K562 (cell line): ENCODE measurements at regions not wholly inside any gene's neighbourhood (a gene's known extent, or its start where the extent isn't known, plus 50 kb on each side); places are given as distances from the start of the nearest gene placed in this dataset.
A peak's percentile ranks its signal among the peaks of the same experiment; 100 is the strongest.

ENCODE experiments used
- FOXA3 ChIP-seq, 2 experiments: fragments of 450-650 bp in 1 of 2; sonication (generic) in 1 of 2; formaldehyde crosslinking; IDR thresholded peaks in 1 of 2; conservative IDR thresholded peaks in 1 of 2; 2 replicates each; pipeline versions ENCODE4 v1.4.0 to v1.8.0; 2020 to 2022; ENCODE audit warnings: mild to moderate bottlenecking in 2 of 2, missing genetic modification reagents in 1 of 2
- FOXM1 ChIP-seq, 2 experiments: fragments of 450-650 bp in 1 of 2; sonication (generic) in 1 of 2; formaldehyde crosslinking in 1 of 2; IDR thresholded peaks; 2 replicates each; pipeline versions ENCODE4 v1.6.1 to v1.9.0; 2017 to 2022; ENCODE audit warnings: low read depth in 2 of 2, mild to moderate bottlenecking in 2 of 2, missing genetic modification reagents in 1 of 2, moderate library complexity in 1 of 2
- HDAC1 ChIP-seq, 2 experiments: fragments of 450-650 bp; IDR thresholded peaks; 2 replicates each; pipeline ENCODE4 v1.6.1; 2016 to 2017; ENCODE audit warnings: inconsistent platforms in 1 of 2, mild to moderate bottlenecking in 1 of 2, moderate library complexity in 1 of 2
- HNRNPUL1 ChIP-seq: fragments of 200-400 bp; formaldehyde crosslinking; IDR thresholded peaks from 2 replicates; pipeline ENCODE4 v1.6.1; 2017; ENCODE audit warnings: low read length
- KLF6 ChIP-seq: fragments of 250-450 bp; sonication (Bioruptor Pico); IDR thresholded peaks from 2 replicates; pipeline ENCODE4 v1.4.0; 2020; ENCODE audit warnings: mild to moderate bottlenecking, moderate library complexity, borderline replicate concordance
- MBD1 ChIP-seq: fragments of 250-450 bp; sonication (Bioruptor Pico); IDR thresholded peaks from 2 replicates; pipeline ENCODE4 v1.8.0; 2022; ENCODE audit warnings: inconsistent platforms
- PHB2 ChIP-seq: fragments of 450-650 bp; IDR thresholded peaks from 2 replicates; pipeline ENCODE4 v1.6.1; 2017; ENCODE audit warnings: low read depth
- RBM39 ChIP-seq: fragments of 200-400 bp; formaldehyde crosslinking; optimal IDR thresholded peaks from 2 replicates; pipeline ENCODE3; 2018; ENCODE audit warnings: low read depth, low read length
- RCOR1 ChIP-seq, 2 experiments: IDR thresholded peaks; 2 replicates each; pipeline ENCODE4 v1.6.1; 2012; ENCODE audit warnings: low read depth in 2 of 2, low read length in 2 of 2, borderline replicate concordance in 1 of 2, improper control_type of control experiment in 1 of 2
- SIN3B ChIP-seq: fragments of 450-650 bp; IDR thresholded peaks from 2 replicates; pipeline ENCODE4 v1.6.1; 2017; ENCODE audit warnings: low read depth, mild to moderate bottlenecking, moderate library complexity
- SMARCE1 ChIP-seq: fragments of 450-650 bp; IDR thresholded peaks from 2 replicates; pipeline ENCODE4 v1.7.1; 2016; ENCODE audit warnings: mild to moderate bottlenecking
- SRSF9 ChIP-seq: fragments of 200-400 bp; formaldehyde crosslinking; IDR thresholded peaks from 2 replicates; pipeline ENCODE4 v1.6.1; 2017; ENCODE audit warnings: low read depth, low read length, borderline replicate concordance
- STAT6 ChIP-seq: sonication (generic); formaldehyde crosslinking; IDR thresholded peaks from 2 replicates; pipeline ENCODE4 v1.8.1; 2023; ENCODE audit warnings: mild to moderate bottlenecking, missing genetic modification reagents
- TEAD1 ChIP-seq, 2 experiments: fragments of 450-650 bp in 1 of 2; sonication (generic) in 1 of 2; formaldehyde crosslinking; IDR thresholded peaks; 2 replicates each; pipeline versions ENCODE4 v1.4.0 to v1.8.0; 2020 to 2022; ENCODE audit warnings: mild to moderate bottlenecking in 2 of 2, missing genetic modification reagents in 1 of 2
- ZC3H11A ChIP-seq: IDR thresholded peaks from 2 replicates; pipeline ENCODE4 v1.6.1; 2012; ENCODE audit warnings: low read depth, low read length, improper control_type of control experiment
- ZNF431 ChIP-seq: sonication (generic); formaldehyde crosslinking; IDR thresholded peaks from 2 replicates; pipeline ENCODE4 v1.8.0; 2022; ENCODE audit warnings: mild to moderate bottlenecking, missing genetic modification reagents
- TF ChIP-seq, protein P1 (sequence below): sonication (generic); formaldehyde crosslinking; IDR thresholded peaks from 2 replicates; pipeline ENCODE4 v1.8.0; 2022; ENCODE audit warnings: mild to moderate bottlenecking, low read depth, missing genetic modification reagents
- TF ChIP-seq, protein P2 (sequence below): fragments of 250-450 bp; sonication (Bioruptor Pico); IDR thresholded peaks from 2 replicates; pipeline ENCODE4 v1.4.0; 2020; ENCODE audit warnings: mild to moderate bottlenecking, moderate library complexity, borderline replicate concordance

GRCh38 chr3:177357352-177358090, 160.2 kb upstream of the TBL1XR1 start (continued):
- TF ChIP-seq STAT6 = no peak
- no peak for TF ChIP-seq ZNF431 (CRISPR knock-in tag)
- TF ChIP-seq, protein P1, sequence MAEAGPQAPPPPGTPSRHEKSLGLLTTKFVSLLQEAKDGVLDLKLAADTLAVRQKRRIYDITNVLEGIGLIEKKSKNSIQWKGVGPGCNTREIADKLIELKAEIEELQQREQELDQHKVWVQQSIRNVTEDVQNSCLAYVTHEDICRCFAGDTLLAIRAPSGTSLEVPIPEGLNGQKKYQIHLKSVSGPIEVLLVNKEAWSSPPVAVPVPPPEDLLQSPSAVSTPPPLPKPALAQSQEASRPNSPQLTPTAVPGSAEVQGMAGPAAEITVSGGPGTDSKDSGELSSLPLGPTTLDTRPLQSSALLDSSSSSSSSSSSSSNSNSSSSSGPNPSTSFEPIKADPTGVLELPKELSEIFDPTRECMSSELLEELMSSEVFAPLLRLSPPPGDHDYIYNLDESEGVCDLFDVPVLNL (CRISPR knock-in tag) = no peak
- no peak for TF ChIP-seq SRSF9
- no peak for TF ChIP-seq RBM39
- peak in 1 of 2 experiments; percentile 72; a peak in 1 of 4 replicates for TF ChIP-seq HDAC1 (IDR thresholded peaks at IDR 0.05)
- no peak for TF ChIP-seq KLF6 (CRISPR knock-in tag)
- peak; percentile 48 for TF ChIP-seq FOXM1 (IDR thresholded peaks at IDR 0.05; ENCODE audit: low read depth)
- TF ChIP-seq FOXM1 (CRISPR knock-in tag; IDR thresholded peaks at IDR 0.05; ENCODE audit: low read depth) = no peak
- no peak for TF ChIP-seq HNRNPUL1
- TF ChIP-seq MBD1 (CRISPR knock-in tag) = no peak
- no peak for TF ChIP-seq SIN3B
- peak in 1 of 2 experiments; percentile 76; a peak in 3 of 4 replicates for TF ChIP-seq RCOR1 (IDR thresholded peaks at IDR 0.05; ENCODE audit: borderline replicate concordance in 1 of 2, low read depth in 2 of 2, low read length in 2 of 2)
- TF ChIP-seq TEAD1 (CRISPR knock-in tag; IDR thresholded peaks at IDR 0.05) = no peak
- TF ChIP-seq SMARCE1 = peak; percentile 95
- no peak for TF ChIP-seq PHB2
- TF ChIP-seq FOXA3 (CRISPR knock-in tag; conservative IDR thresholded peaks at IDR 0.05 in 1 of 2, IDR thresholded peaks at IDR 0.05 in 1 of 2) = no peak
- no peak for TF ChIP-seq ZC3H11A
- TF ChIP-seq, protein P2, sequence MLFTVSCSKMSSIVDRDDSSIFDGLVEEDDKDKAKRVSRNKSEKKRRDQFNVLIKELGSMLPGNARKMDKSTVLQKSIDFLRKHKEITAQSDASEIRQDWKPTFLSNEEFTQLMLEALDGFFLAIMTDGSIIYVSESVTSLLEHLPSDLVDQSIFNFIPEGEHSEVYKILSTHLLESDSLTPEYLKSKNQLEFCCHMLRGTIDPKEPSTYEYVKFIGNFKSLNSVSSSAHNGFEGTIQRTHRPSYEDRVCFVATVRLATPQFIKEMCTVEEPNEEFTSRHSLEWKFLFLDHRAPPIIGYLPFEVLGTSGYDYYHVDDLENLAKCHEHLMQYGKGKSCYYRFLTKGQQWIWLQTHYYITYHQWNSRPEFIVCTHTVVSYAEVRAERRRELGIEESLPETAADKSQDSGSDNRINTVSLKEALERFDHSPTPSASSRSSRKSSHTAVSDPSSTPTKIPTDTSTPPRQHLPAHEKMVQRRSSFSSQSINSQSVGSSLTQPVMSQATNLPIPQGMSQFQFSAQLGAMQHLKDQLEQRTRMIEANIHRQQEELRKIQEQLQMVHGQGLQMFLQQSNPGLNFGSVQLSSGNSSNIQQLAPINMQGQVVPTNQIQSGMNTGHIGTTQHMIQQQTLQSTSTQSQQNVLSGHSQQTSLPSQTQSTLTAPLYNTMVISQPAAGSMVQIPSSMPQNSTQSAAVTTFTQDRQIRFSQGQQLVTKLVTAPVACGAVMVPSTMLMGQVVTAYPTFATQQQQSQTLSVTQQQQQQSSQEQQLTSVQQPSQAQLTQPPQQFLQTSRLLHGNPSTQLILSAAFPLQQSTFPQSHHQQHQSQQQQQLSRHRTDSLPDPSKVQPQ (CRISPR knock-in tag) = no peak
